ENCODE measurements at regions not wholly inside any gene's neighbourhood (a gene's known extent, or its start where the extent isn't known, plus 50 kb on each side); places are given as distances from the start of the nearest gene placed in this dataset.
"Not testable (repeated sequence)": the region's sequence is repeated elsewhere in the genome, so short reads cannot be mapped to it uniquely, and the experiment has no call there.

- not testable (repeated sequence) for TF ChIP-seq GATA2 (CRISPR knock-in tag; IDR thresholded peaks at IDR 0.05); EZH2 (IDR thresholded peaks at IDR 0.05; ENCODE audit: borderline replicate concordance, low read depth, low read length); ATF2 (CRISPR knock-in tag; IDR thresholded peaks at IDR 0.05); PHF8 (IDR thresholded peaks at IDR 0.05; ENCODE audit: borderline replicate concordance, low read length)
Measured at GRCh38 chr9:41358682-41359081, 169.6 kb upstream of the ZNG1F start.
